Natural killer cell (primary cell): ENCODE measurements at regions not wholly inside any gene's neighbourhood (a gene's known extent, or its start where the extent isn't known, plus 50 kb on each side); places are given as distances from the start of the nearest gene placed in this dataset.

Experiments
- ATAC-seq, 3 donors: fragments of 150-1000 bp in 2 of 3; fragments of 200-7000 bp in 1 of 3; cut with Tn5 transposase; 1 replicate in 1 of 3; 2 replicates in 2 of 3; pipeline ENCODE4 v1.10.0; 2021; ENCODE audit warnings: mild to moderate bottlenecking in 2 of 3, moderate library complexity in 2 of 3
- DNase-seq, 2 donors: peaks; one replicate each; pipeline versions ENCODE4 v3.0.0 to v3.0.0-alpha.2; 2013 to 2021; ENCODE audit warnings: mixed read lengths in 1 of 2
- H3K27ac ChIP-seq: one replicate; pipeline ENCODE4 v1.5.1; 2013; ENCODE audit warnings: mild to moderate bottlenecking, low read length
- H3K27me3 ChIP-seq: one replicate; pipeline ENCODE4 v1.6.1; 2013; ENCODE audit warnings: low read length; ENCODE audit not compliant: control insufficient read depth, insufficient read depth
- H3K36me3 ChIP-seq: one replicate; pipeline ENCODE4 v1.6.1; 2013; ENCODE audit warnings: low read length; ENCODE audit not compliant: control insufficient read depth, insufficient read depth
- H3K4me1 ChIP-seq: one replicate; pipeline ENCODE4 v1.6.1; 2013; ENCODE audit warnings: low read length; ENCODE audit not compliant: control insufficient read depth, insufficient read depth
- H3K4me3 ChIP-seq: one replicate; pipeline ENCODE4 v1.5.1; 2013; ENCODE audit warnings: low read length
- H3K9me3 ChIP-seq: one replicate; pipeline ENCODE4 v1.6.1; 2013; ENCODE audit warnings: low read length; ENCODE audit not compliant: control insufficient read depth, insufficient read depth
- H3K27ac Mint-ChIP-seq, 2 donors: one replicate each; pipeline ENCODE4 v1.8.0; 2022; ENCODE audit warnings: mild to moderate bottlenecking in 2 of 2, mixed read lengths in 2 of 2, moderate library complexity in 1 of 2
- H3K27me3 Mint-ChIP-seq, 2 donors: one replicate each; pipeline ENCODE4 v1.8.0; 2022; ENCODE audit warnings: low read depth in 2 of 2, mixed read lengths in 2 of 2
- H3K36me3 Mint-ChIP-seq: one replicate; pipeline ENCODE4 v1.8.0; 2022; ENCODE audit warnings: mixed read lengths
- H3K4me1 Mint-ChIP-seq, 2 donors: one replicate each; pipeline ENCODE4 v1.8.0; 2022; ENCODE audit warnings: mixed read lengths in 2 of 2
- H3K4me3 Mint-ChIP-seq: one replicate; pipeline ENCODE4 v1.8.0; 2022; ENCODE audit warnings: mild to moderate bottlenecking, moderate library complexity, mixed read lengths
- H3K9me3 Mint-ChIP-seq, 2 donors: one replicate each; pipeline ENCODE4 v1.8.0; 2022; ENCODE audit warnings: mixed read lengths in 2 of 2
- WGBS: methylation state at CpG from one replicate; pipeline ENCODE4 v1.1.7; 2013; ENCODE audit warnings: missing lambda C conversion rate; ENCODE audit not compliant: insufficient coverage; 5-methylcytosine and 5-hydroxymethylcytosine counted together
- intact Hi-C: fragments of 100-400 bp; cut with micrococcal nuclease; formaldehyde crosslinking; loops from one replicate; pipeline ENCODE4 v1.14.2; 2022
- TF ChIP-seq, protein P1 (sequence below): fragments of 200-600 bp; IDR thresholded peaks from one replicate; pipeline ENCODE4 v1.8.0; 2022; ENCODE audit warnings: antibody characterized with exemption

DNA sequence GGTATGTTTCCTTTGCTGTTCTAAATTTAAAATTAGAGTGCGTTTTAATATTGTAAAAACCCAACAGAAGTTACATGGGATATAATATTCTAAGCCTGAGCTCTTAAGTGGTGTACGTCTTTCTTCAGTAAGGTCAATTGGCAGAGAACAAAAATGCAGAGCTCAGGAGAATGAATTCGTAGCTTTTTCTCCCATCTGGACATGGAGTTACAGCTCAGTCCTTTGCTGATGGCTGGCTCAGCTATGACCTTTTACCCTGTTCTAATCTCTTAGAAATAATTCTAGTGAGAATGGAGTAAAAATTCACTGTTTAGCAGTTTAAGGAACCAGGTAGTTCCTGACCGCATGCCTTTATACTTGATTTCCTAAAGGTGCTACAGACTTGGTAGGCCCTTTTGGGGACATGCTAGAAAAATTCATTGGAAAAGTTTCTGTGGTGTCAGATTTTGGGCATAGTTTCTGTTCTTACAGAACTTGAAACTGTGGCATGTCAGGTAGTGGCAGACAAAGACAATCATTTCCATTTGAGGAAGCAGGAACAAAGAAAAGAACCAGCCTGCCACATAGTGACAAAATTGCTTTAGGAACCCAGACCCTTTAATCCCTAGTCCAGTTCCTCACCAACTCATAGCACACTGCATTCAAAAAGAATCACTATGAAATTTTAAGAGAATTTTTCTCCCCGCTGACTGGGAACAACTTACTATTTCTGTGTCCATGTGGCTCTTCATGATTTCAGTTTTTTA is 566.8 kb upstream of the ZNF804A start:
- H3K27ac Mint-ChIP-seq, result no peak overlapping the region
- Histone ChIP-seq H3K36me3 (no peaks in the 10 kb centered on the region), H3K4me3 (no peak overlapping the region), H3K4me1 (no peaks in the 10 kb centered on the region), H3K9me3 (no peaks in the 10 kb centered on the region), H3K27ac (no peak overlapping the region), H3K27me3 (no peaks in the 10 kb centered on the region)
- H3K9me3 Mint-ChIP-seq, result peaks cover under 1 to 6% of the 10 kb centered on the region in 2 donors
- H3K27me3 Mint-ChIP-seq, result no peaks in the 10 kb centered on the region
- intact Hi-C loops, result no loop called here
- no peak for ATAC-seq
- WGBS, result 94% methylated on average over 4 of the region's 5 CpGs
- H3K36me3 Mint-ChIP-seq, result no peaks in the 10 kb centered on the region
- H3K4me1 Mint-ChIP-seq, result no peaks in the 10 kb centered on the region
- TF ChIP-seq, protein P1, sequence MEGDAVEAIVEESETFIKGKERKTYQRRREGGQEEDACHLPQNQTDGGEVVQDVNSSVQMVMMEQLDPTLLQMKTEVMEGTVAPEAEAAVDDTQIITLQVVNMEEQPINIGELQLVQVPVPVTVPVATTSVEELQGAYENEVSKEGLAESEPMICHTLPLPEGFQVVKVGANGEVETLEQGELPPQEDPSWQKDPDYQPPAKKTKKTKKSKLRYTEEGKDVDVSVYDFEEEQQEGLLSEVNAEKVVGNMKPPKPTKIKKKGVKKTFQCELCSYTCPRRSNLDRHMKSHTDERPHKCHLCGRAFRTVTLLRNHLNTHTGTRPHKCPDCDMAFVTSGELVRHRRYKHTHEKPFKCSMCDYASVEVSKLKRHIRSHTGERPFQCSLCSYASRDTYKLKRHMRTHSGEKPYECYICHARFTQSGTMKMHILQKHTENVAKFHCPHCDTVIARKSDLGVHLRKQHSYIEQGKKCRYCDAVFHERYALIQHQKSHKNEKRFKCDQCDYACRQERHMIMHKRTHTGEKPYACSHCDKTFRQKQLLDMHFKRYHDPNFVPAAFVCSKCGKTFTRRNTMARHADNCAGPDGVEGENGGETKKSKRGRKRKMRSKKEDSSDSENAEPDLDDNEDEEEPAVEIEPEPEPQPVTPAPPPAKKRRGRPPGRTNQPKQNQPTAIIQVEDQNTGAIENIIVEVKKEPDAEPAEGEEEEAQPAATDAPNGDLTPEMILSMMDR, result no peak
- DNase-seq, result no peak
- H3K4me3 Mint-ChIP-seq, result no peak overlapping the region

- Histone ChIP-seq H3K27ac (no peak overlapping the region), H3K4me1 (no peaks in the 10 kb centered on the region), H3K9me3 (no peaks in the 10 kb centered on the region), H3K36me3 (no peaks in the 10 kb centered on the region), H3K4me3 (no peak overlapping the region), H3K27me3 (no peaks in the 10 kb centered on the region)
- TF ChIP-seq, protein P1, result no peak
- Mint-ChIP-seq H3K27ac (no peak overlapping the region), H3K36me3 (no peaks in the 10 kb centered on the region), H3K4me1 (no peaks in the 10 kb centered on the region), H3K9me3 (peaks cover 4 to 6% of the 10 kb centered on the region in 2 donors), H3K4me3 (no peak overlapping the region), H3K27me3 (no peaks in the 10 kb centered on the region)
- ATAC-seq (no peak), DNase-seq (no peak)
- WGBS, result 96% methylated on average over 3 of the region's 4 CpGs
- intact Hi-C loops, result no loop called here
These were observed 565.3 kb upstream of the ZNF804A start for GRCh38 chr2:184032983-184033382.

DNA sequence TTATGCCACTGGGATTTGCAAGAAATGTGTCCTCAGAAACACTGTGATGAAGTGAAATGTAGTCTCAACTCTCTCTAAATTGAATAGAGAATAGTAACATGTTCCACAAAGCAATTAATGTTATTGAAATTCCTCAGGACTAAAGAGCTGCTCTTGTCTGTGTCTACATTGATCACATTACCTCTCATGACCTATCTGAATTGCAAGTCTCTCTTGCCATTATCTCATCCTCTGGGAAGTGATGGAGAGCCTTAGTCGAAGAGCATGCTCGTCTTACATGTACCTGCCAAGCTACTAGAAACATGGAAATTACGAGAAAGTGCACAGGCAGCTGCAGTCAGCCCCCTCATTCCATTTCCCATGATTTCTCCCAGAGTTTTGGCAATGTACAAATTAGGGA is 561.1 kb upstream of the ZNF804A start:
- intact Hi-C loops, result no loop called here
- Histone ChIP-seq H3K4me3 (no peak overlapping the region), H3K27ac (no peak overlapping the region), H3K9me3 (peaks cover 3% of the 10 kb centered on the region), H3K27me3 (no peaks in the 10 kb centered on the region), H3K36me3 (no peaks in the 10 kb centered on the region), H3K4me1 (no peaks in the 10 kb centered on the region)
- DNase-seq (no peak), ATAC-seq (no peak)
- Mint-ChIP-seq H3K27me3 (no peaks in the 10 kb centered on the region), H3K4me1 (no peaks in the 10 kb centered on the region), H3K9me3 (peaks cover 10 to 12% of the 10 kb centered on the region in 2 donors), H3K27ac (no peak overlapping the region), H3K36me3 (no peaks in the 10 kb centered on the region), H3K4me3 (no peak overlapping the region)
- TF ChIP-seq, protein P1, result no peak
- 74% methylated on average over 3 of the region's 3 CpGs for WGBS

- no CpG with 5 or more reads among the region's 3 CpGs for WGBS
- intact Hi-C loops, result no loop called here
These were observed 558.8 kb upstream of the ZNF804A start for GRCh38 chr2:184039493-184039892.

More at GRCh38 chr2:184039493-184039892, 558.8 kb upstream of the ZNF804A start:
- H3K4me3 ChIP-seq, result no peak overlapping the region
- Mint-ChIP-seq H3K27ac (no peak overlapping the region), H3K9me3 (peaks cover 10 to 15% of the 10 kb centered on the region in 2 donors), H3K4me3 (no peak overlapping the region), H3K4me1 (no peaks in the 10 kb centered on the region), H3K36me3 (no peaks in the 10 kb centered on the region), H3K27me3 (no peaks in the 10 kb centered on the region)
- DNase-seq (no peak), ATAC-seq (no peak)
- no peaks in the 10 kb centered on the region for H3K4me1 ChIP-seq
- H3K27me3 ChIP-seq, result no peaks in the 10 kb centered on the region
- no peak overlapping the region for H3K27ac ChIP-seq
- TF ChIP-seq, protein P1, result no peak
- H3K36me3 ChIP-seq, result no peaks in the 10 kb centered on the region
- H3K9me3 ChIP-seq, result peaks cover 3% of the 10 kb centered on the region
